Left lung (tissue), 4 donors: ENCODE measurements at regions not wholly inside any gene's neighbourhood (a gene's known extent, or its start where the extent isn't known, plus 50 kb on each side); places are given as distances from the start of the nearest gene placed in this dataset.
A peak's percentile ranks its signal among the peaks of the same experiment; 100 is the strongest.

Source experiments
- ATAC-seq: fragments of 200-7000 bp; cut with Tn5 transposase; one replicate; pipeline ENCODE4 v1.9.1; 2020; ENCODE audit warnings: moderate library complexity
- DNase-seq, 4 donors: peaks; one replicate each; pipeline ENCODE4 v3.0.0-alpha.2; 2013 to 2020
- H3K27ac ChIP-seq, 2 donors: fragments of 200-600 bp; sonication (generic) in 1 of 2; one replicate each; pipeline versions ENCODE4 v1.5.0 to v1.8.0; 2020 to 2021
- H3K27me3 ChIP-seq, 2 donors: fragments of 200-600 bp; sonication (generic) in 1 of 2; one replicate each; pipeline versions ENCODE4 v1.5.0 to v1.8.0; 2020 to 2021
- H3K36me3 ChIP-seq, 2 donors: fragments of 200-600 bp; sonication (generic) in 1 of 2; one replicate each; pipeline versions ENCODE4 v1.5.0 to v1.8.0; 2020 to 2021
- H3K4me1 ChIP-seq, 2 donors: fragments of 200-600 bp; one replicate each; pipeline ENCODE4 v1.8.0; 2021
- H3K4me3 ChIP-seq, 2 donors: fragments of 200-600 bp; sonication (generic) in 1 of 2; one replicate each; pipeline versions ENCODE4 v1.5.0 to v1.8.0; 2020 to 2021; ENCODE audit warnings: mild to moderate bottlenecking in 1 of 2
- H3K9me3 ChIP-seq, 2 donors: fragments of 200-600 bp; sonication (generic) in 1 of 2; one replicate each; pipeline versions ENCODE4 v1.5.0 to v1.8.0; 2020 to 2021
- intact Hi-C, 2 donors: fragments of 100-400 bp; cut with DNase I; formaldehyde crosslinking; loops; one replicate each; pipeline versions ENCODE4 v1.11.2 to v1.14.2; 2022
- TF ChIP-seq, protein P1 (sequence below), 2 donors: fragments of 200-600 bp; sonication (generic) in 1 of 2; IDR thresholded peaks; one replicate each; pipeline versions ENCODE4 v1.5.0 to v1.8.0; 2021; ENCODE audit warnings: antibody characterized with exemption in 2 of 2
- donor health status: DM: no; HTN: yes; CAD: no.
- donor health status: DM: no; HTN: no; CAD: no.

DNA sequence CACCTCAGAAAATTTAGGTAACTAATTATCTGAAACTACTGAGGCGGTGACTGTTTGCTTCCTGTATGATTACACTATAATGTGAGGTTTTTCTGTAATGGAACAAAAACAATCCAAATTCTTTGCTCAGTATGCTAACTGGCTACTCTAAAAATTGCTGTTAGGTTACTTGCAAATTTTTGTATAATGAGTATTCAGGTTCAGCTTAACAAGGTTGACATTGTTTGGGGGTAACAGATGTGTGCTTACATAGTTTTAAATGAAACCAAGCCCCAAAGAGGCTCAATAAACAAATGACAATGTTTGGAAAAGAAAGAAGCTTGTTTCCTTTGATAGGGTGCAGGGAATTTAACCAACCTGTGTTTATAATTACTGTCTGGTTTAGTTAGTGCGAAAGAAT is 414.5 kb upstream of the MDFIC2 start:
- ATAC-seq (no peak), DNase-seq (no peak)
- Histone ChIP-seq H3K27me3 (no peaks in the 10 kb centered on the region), H3K9me3 (no peaks in the 10 kb centered on the region), H3K4me1 (no peaks in the 10 kb centered on the region), H3K27ac (no peak overlapping the region), H3K36me3 (no peaks in the 10 kb centered on the region), H3K4me3 (no peak overlapping the region)
- TF ChIP-seq, protein P1, sequence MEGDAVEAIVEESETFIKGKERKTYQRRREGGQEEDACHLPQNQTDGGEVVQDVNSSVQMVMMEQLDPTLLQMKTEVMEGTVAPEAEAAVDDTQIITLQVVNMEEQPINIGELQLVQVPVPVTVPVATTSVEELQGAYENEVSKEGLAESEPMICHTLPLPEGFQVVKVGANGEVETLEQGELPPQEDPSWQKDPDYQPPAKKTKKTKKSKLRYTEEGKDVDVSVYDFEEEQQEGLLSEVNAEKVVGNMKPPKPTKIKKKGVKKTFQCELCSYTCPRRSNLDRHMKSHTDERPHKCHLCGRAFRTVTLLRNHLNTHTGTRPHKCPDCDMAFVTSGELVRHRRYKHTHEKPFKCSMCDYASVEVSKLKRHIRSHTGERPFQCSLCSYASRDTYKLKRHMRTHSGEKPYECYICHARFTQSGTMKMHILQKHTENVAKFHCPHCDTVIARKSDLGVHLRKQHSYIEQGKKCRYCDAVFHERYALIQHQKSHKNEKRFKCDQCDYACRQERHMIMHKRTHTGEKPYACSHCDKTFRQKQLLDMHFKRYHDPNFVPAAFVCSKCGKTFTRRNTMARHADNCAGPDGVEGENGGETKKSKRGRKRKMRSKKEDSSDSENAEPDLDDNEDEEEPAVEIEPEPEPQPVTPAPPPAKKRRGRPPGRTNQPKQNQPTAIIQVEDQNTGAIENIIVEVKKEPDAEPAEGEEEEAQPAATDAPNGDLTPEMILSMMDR (IDR thresholded peaks at IDR 0.05) = no peak
- intact Hi-C loops = no loop called here

DNA sequence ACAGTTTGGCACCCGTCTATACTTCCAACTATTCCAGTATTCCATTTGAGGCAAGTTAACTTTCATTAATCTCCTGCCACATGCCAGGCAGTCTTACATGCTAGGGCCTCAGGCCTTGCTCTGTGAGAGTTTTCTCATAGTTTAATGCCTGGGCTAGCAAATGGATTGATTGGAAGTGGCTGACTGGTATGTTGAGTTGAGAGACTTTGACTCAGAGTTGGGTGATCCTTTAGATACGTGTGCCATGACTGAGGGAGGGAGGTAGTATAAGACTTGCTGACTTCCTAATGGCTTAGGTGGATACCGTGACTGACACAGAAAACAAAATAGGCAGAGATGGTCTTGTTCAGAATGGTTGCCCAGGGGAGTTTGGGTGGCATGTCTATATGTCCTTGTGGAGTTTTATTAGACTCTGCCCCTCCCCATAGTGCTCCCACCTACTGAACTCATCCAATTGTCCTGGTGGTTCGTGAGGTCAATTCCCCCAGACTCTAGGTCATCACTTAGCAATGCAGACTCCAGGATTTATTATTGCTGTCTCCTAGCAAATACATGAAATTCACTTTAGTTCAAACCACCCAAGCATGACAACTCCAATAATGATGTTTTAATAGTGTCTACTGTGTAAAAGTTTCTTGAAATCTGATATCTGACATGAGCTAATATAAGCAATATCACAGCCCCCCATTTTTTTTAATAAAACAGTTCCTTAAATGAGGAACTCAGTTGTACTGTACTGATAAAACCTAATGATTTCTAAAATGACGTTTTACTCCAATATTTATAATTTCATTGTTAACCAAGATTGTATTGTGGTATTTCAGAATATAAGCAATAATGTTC is 413.9 kb upstream of the MDFIC2 start:
- DNase-seq (no peak), ATAC-seq (no peak)
- H3K36me3 ChIP-seq = no peaks in the 10 kb centered on the region
- H3K27me3 ChIP-seq = no peaks in the 10 kb centered on the region
- intact Hi-C loops = no loop called here
- H3K4me1 ChIP-seq = no peaks in the 10 kb centered on the region
- TF ChIP-seq, protein P1 (IDR thresholded peaks at IDR 0.05) = no peak
- no peak overlapping the region for H3K4me3 ChIP-seq
- no peaks in the 10 kb centered on the region for H3K9me3 ChIP-seq
- no peak overlapping the region for H3K27ac ChIP-seq

DNA sequence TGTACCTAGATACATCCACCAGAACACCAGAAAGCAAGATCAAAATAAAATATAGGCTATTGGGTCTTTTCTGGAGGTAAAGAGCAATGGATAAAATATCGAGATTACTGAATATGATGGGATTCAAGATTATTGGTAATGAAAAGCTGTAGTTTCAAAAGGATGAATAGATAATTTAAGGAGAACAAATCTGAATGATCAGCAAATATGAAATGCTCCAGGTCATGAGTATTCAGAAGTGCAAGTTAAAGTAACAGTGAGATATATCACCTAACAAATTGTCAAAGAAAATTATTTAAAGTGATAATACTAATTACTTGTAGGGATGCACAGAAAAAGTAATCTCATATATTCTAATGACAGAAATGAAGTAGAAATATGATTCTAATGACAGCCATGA is 409.6 kb upstream of the MDFIC2 start:
- ATAC-seq = no peak
- Histone ChIP-seq H3K4me3 (no peak overlapping the region), H3K36me3 (no peaks in the 10 kb centered on the region), H3K9me3 (no peaks in the 10 kb centered on the region), H3K27me3 (no peaks in the 10 kb centered on the region), H3K4me1 (no peaks in the 10 kb centered on the region), H3K27ac (no peak overlapping the region)
- intact Hi-C loops = no loop called here
- TF ChIP-seq, protein P1 (IDR thresholded peaks at IDR 0.05) = no peak
- no peak for DNase-seq

DNA sequence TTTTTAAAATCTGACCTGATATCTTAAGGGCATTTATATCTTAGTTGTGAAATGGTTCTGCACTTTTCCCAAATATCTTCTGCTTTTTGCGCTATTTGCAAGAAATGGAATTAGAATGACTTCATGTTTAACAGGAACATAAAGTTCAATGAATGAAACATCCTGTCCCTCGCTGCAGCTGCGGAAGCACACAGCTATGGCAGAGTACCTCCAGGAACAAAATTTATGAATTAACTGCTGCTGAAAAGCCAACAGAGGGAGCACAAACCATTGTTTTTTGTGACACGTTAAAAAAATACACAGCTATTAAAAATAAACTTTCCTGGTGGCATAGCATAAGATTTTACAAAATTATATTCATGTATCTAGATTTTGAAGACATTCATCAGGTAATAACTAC is 404.4 kb upstream of the MDFIC2 start:
- peaks cover 0 to 19% of the 10 kb centered on the region in 2 donors for H3K9me3 ChIP-seq
- no peak overlapping the region for H3K4me3 ChIP-seq
- no peaks in the 10 kb centered on the region for H3K36me3 ChIP-seq
- intact Hi-C loops = no loop called here
- H3K4me1 ChIP-seq = no peaks in the 10 kb centered on the region
- peak in 2 of 4 donors; percentile 10 to 37 for DNase-seq
- no peak overlapping the region for H3K27ac ChIP-seq
- ATAC-seq = peak; percentile 29
- no peaks in the 10 kb centered on the region for H3K27me3 ChIP-seq
- TF ChIP-seq, protein P1 (IDR thresholded peaks at IDR 0.05) = peak in 1 of 2 donors; percentile 38

DNA sequence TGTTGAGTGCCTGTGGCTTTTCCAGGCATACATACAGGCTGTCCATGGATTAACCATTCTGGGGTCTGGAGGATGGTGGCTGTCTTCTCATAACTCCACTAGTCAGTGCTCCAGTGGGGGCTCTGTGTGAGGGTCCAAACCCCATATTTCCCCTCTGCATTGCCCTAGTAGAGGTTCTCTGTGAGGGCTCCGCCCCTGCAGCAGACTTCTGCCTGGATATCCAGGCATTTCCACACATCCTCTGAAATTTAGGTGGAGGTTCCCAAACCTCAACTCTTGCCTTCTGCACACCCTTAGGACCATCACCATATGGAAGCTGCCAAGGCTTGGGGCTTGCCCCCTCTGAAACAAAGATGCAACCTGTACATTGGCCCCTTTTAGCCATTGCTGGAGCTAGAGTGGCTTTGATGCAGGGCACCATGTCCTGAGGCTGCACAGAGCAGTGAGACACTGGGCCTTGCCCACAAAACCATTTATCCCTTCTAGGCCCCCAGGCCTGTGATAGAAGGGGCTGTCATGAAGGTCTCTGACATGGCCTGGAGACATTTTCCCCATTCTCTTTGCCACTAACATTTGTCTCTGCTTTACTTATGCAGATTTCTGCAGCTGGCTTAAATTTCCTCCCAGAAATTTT is 400.1 kb upstream of the MDFIC2 start:
- H3K4me1 ChIP-seq = no peaks in the 10 kb centered on the region
- H3K27me3 ChIP-seq = no peaks in the 10 kb centered on the region
- intact Hi-C loops = no loop called here
- TF ChIP-seq, protein P1 (IDR thresholded peaks at IDR 0.05) = no peak
- DNase-seq (no peak), ATAC-seq (no peak)
- H3K9me3 ChIP-seq = peaks cover 0 to 22% of the 10 kb centered on the region in 2 donors
- H3K36me3 ChIP-seq = no peaks in the 10 kb centered on the region
- no peak overlapping the region for H3K27ac ChIP-seq
- H3K4me3 ChIP-seq = no peak overlapping the region
